Endothelial cell of umbilical vein (primary cell): ENCODE measurements at regions not wholly inside any gene's neighbourhood (a gene's known extent, or its start where the extent isn't known, plus 50 kb on each side); places are given as distances from the start of the nearest gene placed in this dataset.

Experiments
- BruUV-seq: library from RNA; stranded (reverse); fragments of 400-500 nt; replicated peaks from 2 replicates; lab custom pipeline; 2021; lab: Mats Ljungman, UMichigan
- CTCF ChIA-PET: fragments of 300-600, 350-600 bp; sonication (Branson Sonifier 250); formaldehyde crosslinking; loops from one replicate; lab custom pipeline; 2021; ENCODE audit warnings: antibody characterized with exemption, inconsistent platforms; lab: Charles Lee
- POLR2A ChIA-PET: fragments of 300-600, 350-600 bp; sonication (Branson Sonifier 250); formaldehyde crosslinking; loops from one replicate; lab custom pipeline; 2021; ENCODE audit warnings: antibody characterized with exemption, inconsistent platforms; lab: Charles Lee
- DNase-seq: peaks from one replicate; pipeline ENCODE4 v3.0.0-alpha.2; 2011; ENCODE audit warnings: low read depth, low spot score
- FAIRE-seq: peaks from 2 replicates; lab custom pipeline; 2011; peaks lifted over from hg19 to GRCh38; lab: Jason Lieb, UNC
- H2AFZ ChIP-seq: 2 replicates; pipeline ENCODE4 v1.6.0; 2012; ENCODE audit warnings: low read depth, low read length, control low read depth, inconsistent platforms
- H3K27ac ChIP-seq: 2 replicates; pipeline ENCODE4 v1.5.1; 2011; ENCODE audit warnings: low read depth, mild to moderate bottlenecking, control low read depth, low read length, moderate library complexity; ENCODE audit not compliant: insufficient read depth
- H3K27me3 ChIP-seq, 2 experiments: 2 replicates each; pipeline versions ENCODE4 v1.6.0 to v1.6.1; 2011; ENCODE audit warnings: low read length in 2 of 2, mixed read lengths in 1 of 2; ENCODE audit not compliant: control insufficient read depth in 2 of 2, insufficient read depth in 2 of 2
- H3K36me3 ChIP-seq, 2 experiments: 2 replicates in 1 of 2; 3 replicates in 1 of 2; pipeline ENCODE4 v1.5.1; 2011; ENCODE audit warnings: low read length in 2 of 2, mild to moderate bottlenecking in 1 of 2, moderate library complexity in 1 of 2; ENCODE audit not compliant: control insufficient read depth in 2 of 2, insufficient read depth in 2 of 2; ENCODE audit errors: extremely low read depth in 1 of 2
- H3K4me1 ChIP-seq: 3 replicates; pipeline ENCODE4 v1.5.1; 2011; ENCODE audit warnings: mild to moderate bottlenecking, low read length; ENCODE audit not compliant: control insufficient read depth, insufficient read depth; ENCODE audit errors: extremely low read depth
- H3K4me2 ChIP-seq: 2 replicates; pipeline ENCODE4 v1.6.1; 2011; ENCODE audit warnings: low read length, control low read depth, mixed read lengths; ENCODE audit not compliant: insufficient read depth
- H3K4me3 ChIP-seq, 3 experiments: fragments of 200-600 bp in 1 of 3; sonication (generic), shearing (Covaris generic) in 1 of 3; replicated peaks in 1 of 3; 2 replicates each; pipeline ENCODE4 v1.5.1; 2011 to 2016; ENCODE audit warnings: control low read depth in 3 of 3, low read length in 3 of 3, mild to moderate bottlenecking in 2 of 3, inconsistent platforms in 1 of 3, low read depth in 1 of 3, moderate library complexity in 1 of 3; ENCODE audit not compliant: insufficient read depth in 1 of 3
- H3K79me2 ChIP-seq: 2 replicates; pipeline ENCODE4 v1.6.0; 2012; ENCODE audit warnings: low read length, inconsistent platforms; ENCODE audit not compliant: control insufficient read depth, insufficient read depth
- H3K9ac ChIP-seq: replicated peaks from 2 replicates; pipeline ENCODE3; 2011; ENCODE audit warnings: low read length, control low read depth; ENCODE audit not compliant: insufficient read depth; ENCODE audit errors: extremely low read depth
- H3K9me1 ChIP-seq: replicated peaks from 3 replicates; pipeline ENCODE4 v1.6.0; 2011; ENCODE audit warnings: mild to moderate bottlenecking, low read length; ENCODE audit not compliant: control insufficient read depth, insufficient read depth; ENCODE audit errors: extremely low read depth
- H3K9me3 ChIP-seq: replicated peaks from 2 replicates; pipeline ENCODE4 v1.5.1; 2012; ENCODE audit warnings: low read length, inconsistent platforms; ENCODE audit not compliant: control insufficient read depth, insufficient read depth
- H4K20me1 ChIP-seq: replicated peaks from 2 replicates; pipeline ENCODE3; 2011; ENCODE audit warnings: mild to moderate bottlenecking, low read length; ENCODE audit not compliant: control insufficient read depth, insufficient read depth; ENCODE audit errors: extremely low read depth
- CTCF ChIP-seq, 2 donors: IDR thresholded peaks; 1 replicate in 1 of 2; 2 replicates in 1 of 2; pipeline ENCODE4 v1.5.1; 2011; ENCODE audit warnings: low read length in 2 of 2, mild to moderate bottlenecking in 2 of 2, moderate library complexity in 2 of 2, control low read depth in 1 of 2, inconsistent platforms in 1 of 2, low read depth in 1 of 2; ENCODE audit not compliant: insufficient read depth in 1 of 2; ENCODE audit errors: extremely low read depth in 1 of 2
- EZH2 ChIP-seq: IDR thresholded peaks from 2 replicates; pipeline ENCODE4 v1.6.1; 2012; ENCODE audit warnings: borderline replicate concordance, low read depth, mild to moderate bottlenecking, moderate library complexity, low read length, inconsistent platforms; ENCODE audit not compliant: severe bottlenecking
- FOS ChIP-seq: IDR thresholded peaks from 2 replicates; pipeline ENCODE4 v1.6.1; 2011; ENCODE audit warnings: mild to moderate bottlenecking, low read length, moderate library complexity, borderline replicate concordance; ENCODE audit not compliant: insufficient read depth
- JUN ChIP-seq: IDR thresholded peaks from 2 replicates; pipeline ENCODE4 v1.6.1; 2011; ENCODE audit warnings: borderline replicate concordance, low read depth; ENCODE audit not compliant: insufficient read length, insufficient read depth
- MAX ChIP-seq: IDR thresholded peaks from 2 replicates; pipeline ENCODE4 v1.6.1; 2011; ENCODE audit not compliant: insufficient read depth, insufficient read length
- POLR2A ChIP-seq: IDR thresholded peaks from 2 replicates; pipeline ENCODE4 v1.6.1; 2012; ENCODE audit warnings: low read depth, mild to moderate bottlenecking, control low read depth, low read length
- POLR2AphosphoS5 ChIP-seq: IDR thresholded peaks from 2 replicates; pipeline ENCODE4 v1.6.1; 2012; ENCODE audit warnings: low read depth, mild to moderate bottlenecking, control low read depth, low read length, moderate library complexity; ENCODE audit not compliant: insufficient read depth
- dilution Hi-C: fragments of 300-500 bp; cut with MboI; formaldehyde crosslinking; loops from one replicate; pipeline ENCODE4 v1.15.0; 2019; ENCODE audit warnings: low sequenced_read_pairs; ENCODE audit not compliant: extremely low pct_ligation_motif_present
- intact Hi-C: fragments of 100-400 bp; cut with micrococcal nuclease; formaldehyde crosslinking; loops from one replicate; pipeline ENCODE4 v1.10.0; 2022

- POLR2A ChIA-PET, result no interaction called here
- Histone ChIP-seq H3K79me2 (no peaks in the 10 kb centered on the region), H3K9me1 (no peaks in the 10 kb centered on the region), H3K36me3 (no peaks in the 10 kb centered on the region), H3K4me2 (no peak overlapping the region), H2AFZ (no peak overlapping the region), H3K9ac (no peak overlapping the region), H3K4me1 (no peaks in the 10 kb centered on the region), H3K4me3 (no peak overlapping the region), H3K27me3 (no peaks in the 10 kb centered on the region), H3K27ac (no peak overlapping the region), H4K20me1 (no peaks in the 10 kb centered on the region), H3K9me3 (no peaks in the 10 kb centered on the region)
- TF ChIP-seq POLR2A (no peak), FOS (no peak), EZH2 (no peak), MAX (no peak), CTCF (IDR thresholded peaks at IDR 0.05; ENCODE audit: extremely low read depth in 1 of 2, insufficient read depth in 1 of 2, low read depth in 1 of 2, low read length in 2 of 2) (no peak), JUN (no peak), POLR2AphosphoS5 (no peak)
- DNase-seq (no peak), FAIRE-seq (no peak)
- dilution Hi-C loops, result no loop called here
- CTCF ChIA-PET, result no interaction called here
- intact Hi-C loops, result no loop called here
- no TSS peak for BruUV-seq
Observed at GRCh38 chr2:152864601-152865149, 146.3 kb downstream of the ARL6IP6 start.
